HL-60 (cell line): ENCODE measurements at regions not wholly inside any gene's neighbourhood (a gene's known extent, or its start where the extent isn't known, plus 50 kb on each side); places are given as distances from the start of the nearest gene placed in this dataset.

ENCODE experiments used
- DNase-seq, 2 experiments: peaks; one replicate each; pipeline ENCODE4 v3.0.0-alpha.2; 2010 to 2020; ENCODE audit warnings: low read depth in 1 of 2, low spot score in 1 of 2
- H3K27ac ChIP-seq: fragments of 250-450 bp; sonication (Bioruptor Pico); replicated peaks from 2 replicates; pipeline ENCODE4 v1.5.1; 2020; ENCODE audit warnings: mild to moderate bottlenecking, moderate library complexity
- H3K27me3 ChIP-seq: fragments of 250-450 bp; sonication (Bioruptor Pico); 2 replicates; pipeline ENCODE4 v1.5.1; 2021; ENCODE audit warnings: mild to moderate bottlenecking, moderate library complexity; ENCODE audit not compliant: insufficient read depth, poor library complexity, severe bottlenecking
- H3K4me3 ChIP-seq: replicated peaks from 2 replicates; pipeline ENCODE4 v1.5.1; 2011; ENCODE audit warnings: mild to moderate bottlenecking, control low read depth, low read length; ENCODE audit not compliant: insufficient read depth
- GABPA ChIP-seq: IDR thresholded peaks from 2 replicates; pipeline ENCODE4 v1.6.1; 2012; ENCODE audit warnings: low read depth
- POLR2AphosphoS5 ChIP-seq: IDR thresholded peaks from 2 replicates; pipeline ENCODE4 v1.6.1; 2012; ENCODE audit warnings: low read depth
- SPI1 ChIP-seq: IDR thresholded peaks from 2 replicates; pipeline ENCODE4 v1.6.1; 2012; ENCODE audit warnings: low read depth, mild to moderate bottlenecking, borderline replicate concordance
- TF ChIP-seq, protein P1 (sequence below): IDR thresholded peaks from 2 replicates; pipeline ENCODE4 v1.6.1; 2012; ENCODE audit warnings: low read depth; ENCODE audit not compliant: insufficient replicate concordance
- TF ChIP-seq, protein P2 (sequence below): IDR thresholded peaks from one replicate; pipeline ENCODE4 v1.5.1; 2011; ENCODE audit warnings: low read length, control low read depth, inconsistent platforms; ENCODE audit not compliant: insufficient read depth

DNA sequence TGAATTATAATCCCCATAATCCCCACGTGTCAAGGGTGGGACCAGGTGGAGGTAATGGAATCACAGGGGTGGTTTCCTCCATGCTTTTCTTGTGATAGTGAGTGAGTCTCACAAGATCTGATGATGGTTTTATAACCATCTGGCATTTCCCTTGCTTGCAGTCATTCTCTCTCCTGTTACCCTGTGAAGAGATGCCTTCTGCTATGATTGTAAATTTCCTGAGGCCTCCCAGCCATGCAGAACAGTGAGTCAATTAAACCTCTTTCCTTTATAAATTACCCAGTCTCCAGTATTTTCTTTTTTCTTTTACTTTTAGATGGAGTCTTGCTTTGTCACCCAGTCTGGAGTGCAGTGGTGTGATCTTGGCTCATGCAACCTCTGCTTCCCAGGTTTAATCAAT is 182.7 kb upstream of the SEMA6A start:
- H3K27me3 ChIP-seq, result no peaks in the 10 kb centered on the region
- no peak for DNase-seq
- no peak overlapping the region for H3K4me3 ChIP-seq
- H3K27ac ChIP-seq, result no peak overlapping the region
- TF ChIP-seq POLR2AphosphoS5, result no peak

DNA sequence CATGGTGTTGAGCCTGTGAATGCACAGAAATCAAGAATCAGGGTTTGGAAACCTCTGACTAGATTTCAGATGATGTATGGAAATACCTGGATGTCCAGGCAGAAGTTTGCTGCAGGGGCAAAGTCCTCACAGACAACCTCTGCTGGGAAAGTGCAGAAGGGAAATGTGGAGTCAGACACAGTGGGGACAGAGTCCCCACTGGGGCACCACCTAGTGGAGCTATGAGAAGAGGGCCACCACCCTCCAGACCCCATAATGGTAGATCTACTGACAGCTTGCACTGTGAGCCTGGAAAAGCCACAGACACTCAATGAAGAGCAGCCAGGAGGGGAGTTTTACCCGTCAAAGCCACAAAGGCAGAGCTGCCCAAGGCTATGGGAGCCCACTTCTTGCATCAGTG is 181.9 kb upstream of the SEMA6A start:
- no peak for DNase-seq
- no peak for TF ChIP-seq GABPA
- TF ChIP-seq, protein P1, sequence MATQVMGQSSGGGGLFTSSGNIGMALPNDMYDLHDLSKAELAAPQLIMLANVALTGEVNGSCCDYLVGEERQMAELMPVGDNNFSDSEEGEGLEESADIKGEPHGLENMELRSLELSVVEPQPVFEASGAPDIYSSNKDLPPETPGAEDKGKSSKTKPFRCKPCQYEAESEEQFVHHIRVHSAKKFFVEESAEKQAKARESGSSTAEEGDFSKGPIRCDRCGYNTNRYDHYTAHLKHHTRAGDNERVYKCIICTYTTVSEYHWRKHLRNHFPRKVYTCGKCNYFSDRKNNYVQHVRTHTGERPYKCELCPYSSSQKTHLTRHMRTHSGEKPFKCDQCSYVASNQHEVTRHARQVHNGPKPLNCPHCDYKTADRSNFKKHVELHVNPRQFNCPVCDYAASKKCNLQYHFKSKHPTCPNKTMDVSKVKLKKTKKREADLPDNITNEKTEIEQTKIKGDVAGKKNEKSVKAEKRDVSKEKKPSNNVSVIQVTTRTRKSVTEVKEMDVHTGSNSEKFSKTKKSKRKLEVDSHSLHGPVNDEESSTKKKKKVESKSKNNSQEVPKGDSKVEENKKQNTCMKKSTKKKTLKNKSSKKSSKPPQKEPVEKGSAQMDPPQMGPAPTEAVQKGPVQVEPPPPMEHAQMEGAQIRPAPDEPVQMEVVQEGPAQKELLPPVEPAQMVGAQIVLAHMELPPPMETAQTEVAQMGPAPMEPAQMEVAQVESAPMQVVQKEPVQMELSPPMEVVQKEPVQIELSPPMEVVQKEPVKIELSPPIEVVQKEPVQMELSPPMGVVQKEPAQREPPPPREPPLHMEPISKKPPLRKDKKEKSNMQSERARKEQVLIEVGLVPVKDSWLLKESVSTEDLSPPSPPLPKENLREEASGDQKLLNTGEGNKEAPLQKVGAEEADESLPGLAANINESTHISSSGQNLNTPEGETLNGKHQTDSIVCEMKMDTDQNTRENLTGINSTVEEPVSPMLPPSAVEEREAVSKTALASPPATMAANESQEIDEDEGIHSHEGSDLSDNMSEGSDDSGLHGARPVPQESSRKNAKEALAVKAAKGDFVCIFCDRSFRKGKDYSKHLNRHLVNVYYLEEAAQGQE, result no peak
- no peak for TF ChIP-seq SPI1
- no peak for TF ChIP-seq POLR2AphosphoS5
- TF ChIP-seq, protein P2, sequence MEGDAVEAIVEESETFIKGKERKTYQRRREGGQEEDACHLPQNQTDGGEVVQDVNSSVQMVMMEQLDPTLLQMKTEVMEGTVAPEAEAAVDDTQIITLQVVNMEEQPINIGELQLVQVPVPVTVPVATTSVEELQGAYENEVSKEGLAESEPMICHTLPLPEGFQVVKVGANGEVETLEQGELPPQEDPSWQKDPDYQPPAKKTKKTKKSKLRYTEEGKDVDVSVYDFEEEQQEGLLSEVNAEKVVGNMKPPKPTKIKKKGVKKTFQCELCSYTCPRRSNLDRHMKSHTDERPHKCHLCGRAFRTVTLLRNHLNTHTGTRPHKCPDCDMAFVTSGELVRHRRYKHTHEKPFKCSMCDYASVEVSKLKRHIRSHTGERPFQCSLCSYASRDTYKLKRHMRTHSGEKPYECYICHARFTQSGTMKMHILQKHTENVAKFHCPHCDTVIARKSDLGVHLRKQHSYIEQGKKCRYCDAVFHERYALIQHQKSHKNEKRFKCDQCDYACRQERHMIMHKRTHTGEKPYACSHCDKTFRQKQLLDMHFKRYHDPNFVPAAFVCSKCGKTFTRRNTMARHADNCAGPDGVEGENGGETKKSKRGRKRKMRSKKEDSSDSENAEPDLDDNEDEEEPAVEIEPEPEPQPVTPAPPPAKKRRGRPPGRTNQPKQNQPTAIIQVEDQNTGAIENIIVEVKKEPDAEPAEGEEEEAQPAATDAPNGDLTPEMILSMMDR, result no peak
- Histone ChIP-seq H3K27me3 (no peaks in the 10 kb centered on the region), H3K27ac (no peak overlapping the region), H3K4me3 (no peak overlapping the region)

DNA sequence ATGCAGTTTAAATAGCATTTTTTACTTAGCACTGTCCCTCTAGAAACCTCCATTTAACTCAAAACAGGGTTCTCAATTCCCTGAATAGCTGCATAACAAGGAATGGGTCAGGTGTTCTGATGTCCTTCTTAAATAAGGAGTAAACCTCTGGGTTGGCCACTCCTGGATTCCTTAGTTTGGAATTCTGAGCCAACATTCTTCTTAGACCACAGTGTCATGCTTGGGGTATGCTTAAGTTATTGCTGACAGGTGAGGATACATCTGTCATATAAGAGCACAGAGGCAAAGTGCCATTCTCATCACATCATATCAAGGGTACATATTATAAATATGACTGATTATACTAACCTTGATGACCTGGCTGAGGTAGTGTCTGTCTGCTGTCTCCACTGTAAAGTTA is 179.9 kb upstream of the SEMA6A start:
- no peak overlapping the region for H3K27ac ChIP-seq
- TF ChIP-seq POLR2AphosphoS5, result no peak
- TF ChIP-seq, protein P2, result no peak
- TF ChIP-seq, protein P1, result no peak
- no peak for TF ChIP-seq SPI1
- no peak for TF ChIP-seq GABPA
- H3K27me3 ChIP-seq, result no peaks in the 10 kb centered on the region

DNA sequence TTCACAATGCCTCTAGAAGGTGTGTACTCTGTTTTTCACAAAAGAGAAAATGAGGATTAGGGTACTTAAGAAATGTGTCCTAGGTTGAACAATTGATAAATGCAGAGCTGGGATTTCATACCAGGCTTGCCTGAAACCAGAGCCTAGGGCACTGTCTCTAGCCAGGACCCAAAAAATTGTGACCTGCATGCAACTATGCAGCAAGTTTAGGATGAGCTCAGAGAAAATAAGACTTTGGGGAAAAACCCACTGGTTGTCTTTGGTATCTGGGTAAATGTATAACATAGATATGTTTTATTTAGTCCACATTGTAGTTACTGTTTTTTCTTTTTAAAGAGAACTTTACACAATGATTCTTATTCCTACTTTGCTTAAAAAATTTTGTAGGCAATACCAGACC is 177.1 kb upstream of the SEMA6A start:
- Histone ChIP-seq H3K27ac (no peak overlapping the region), H3K4me3 (no peak overlapping the region), H3K27me3 (no peaks in the 10 kb centered on the region)
- TF ChIP-seq POLR2AphosphoS5 (no peak), SPI1 (no peak), GABPA (no peak)
- TF ChIP-seq, protein P2, result no peak
- TF ChIP-seq, protein P1, result no peak
- DNase-seq, result no peak

More for the DNA sequence above, 179.9 kb upstream of the SEMA6A start:
- H3K4me3 ChIP-seq, result no peak overlapping the region
- no peak for DNase-seq
